ENCODE measurements at regions not wholly inside any gene's neighbourhood (a gene's known extent, or its start where the extent isn't known, plus 50 kb on each side); places are given as distances from the start of the nearest gene placed in this dataset.

GRCh38 chr2:240319855-240320203 is 115.6 kb upstream of the GPC1 start:
- DNase-seq (ENCODE audit: low read depth in 2 of 2) = no peak

GRCh38 chr2:240320204-240320993 is 115.1 kb upstream of the GPC1 start:
- no peak for DNase-seq (ENCODE audit: low read depth in 2 of 2)

- DNase-seq (ENCODE audit: low read depth in 2 of 2) = no peak
Observed at GRCh38 chr2:240322231-240322955, 113.1 kb upstream of the GPC1 start.

DNA sequence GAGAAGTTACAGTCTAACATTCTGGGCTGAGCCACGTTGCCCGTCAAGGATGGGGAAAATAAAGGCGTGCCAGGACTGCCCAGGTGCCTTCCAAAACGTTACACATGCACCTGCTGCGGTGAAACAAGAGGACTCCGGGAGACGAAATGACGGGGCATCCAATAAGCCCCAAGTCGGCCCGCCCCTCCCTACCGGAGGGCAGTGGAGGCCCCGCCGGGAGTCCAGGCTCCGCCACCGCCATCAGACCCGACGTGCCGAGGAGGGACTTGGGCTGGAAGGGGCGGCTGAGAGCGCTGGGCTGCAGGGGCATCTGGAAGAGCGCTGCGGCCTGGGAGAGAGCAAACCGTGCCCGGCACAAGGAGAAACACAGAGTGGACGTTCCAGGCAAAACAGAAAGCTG is 112.5 kb upstream of the GPC1 start:
- DNase-seq (ENCODE audit: low read depth in 2 of 2) = no peak

GRCh38 chr2:240323601-240324291 is 111.7 kb upstream of the GPC1 start:
- no peak for DNase-seq (ENCODE audit: low read depth in 2 of 2)

DNA sequence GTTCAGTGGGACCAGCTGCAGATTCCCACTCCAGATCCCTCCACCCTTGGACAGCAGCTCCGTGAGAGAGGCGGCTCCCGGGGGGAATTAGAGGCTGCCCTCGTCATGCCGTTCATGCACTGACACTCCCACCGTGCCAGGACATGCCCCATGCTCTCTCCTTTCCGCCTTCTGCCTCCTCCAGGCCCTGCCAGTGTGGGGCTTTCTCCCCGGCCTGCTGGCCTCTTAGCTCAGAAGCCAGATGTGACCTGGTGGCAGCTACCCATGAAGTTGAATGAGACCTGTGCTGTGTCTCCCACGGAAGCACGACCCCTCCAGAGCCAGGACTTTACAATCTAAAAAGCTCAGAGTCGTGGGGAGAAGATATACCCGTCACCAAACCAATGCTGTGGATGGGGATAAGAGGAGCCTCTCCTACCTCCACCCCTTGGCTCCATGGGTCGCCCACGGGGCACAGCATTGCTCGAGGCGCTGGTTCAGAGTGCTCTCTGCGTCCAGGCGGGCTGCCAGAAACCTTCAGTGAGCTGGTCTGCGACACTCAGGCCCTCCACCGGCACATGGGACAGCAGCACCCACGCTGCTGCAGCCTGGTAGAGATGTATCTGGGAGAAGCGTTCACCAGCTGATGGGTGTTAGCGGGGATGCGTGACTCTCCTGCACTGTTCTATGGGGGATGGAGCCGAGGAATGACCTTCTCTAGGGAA is 111.0 kb upstream of the GPC1 start:
- DNase-seq (ENCODE audit: low read depth in 2 of 2) = no peak

DNA sequence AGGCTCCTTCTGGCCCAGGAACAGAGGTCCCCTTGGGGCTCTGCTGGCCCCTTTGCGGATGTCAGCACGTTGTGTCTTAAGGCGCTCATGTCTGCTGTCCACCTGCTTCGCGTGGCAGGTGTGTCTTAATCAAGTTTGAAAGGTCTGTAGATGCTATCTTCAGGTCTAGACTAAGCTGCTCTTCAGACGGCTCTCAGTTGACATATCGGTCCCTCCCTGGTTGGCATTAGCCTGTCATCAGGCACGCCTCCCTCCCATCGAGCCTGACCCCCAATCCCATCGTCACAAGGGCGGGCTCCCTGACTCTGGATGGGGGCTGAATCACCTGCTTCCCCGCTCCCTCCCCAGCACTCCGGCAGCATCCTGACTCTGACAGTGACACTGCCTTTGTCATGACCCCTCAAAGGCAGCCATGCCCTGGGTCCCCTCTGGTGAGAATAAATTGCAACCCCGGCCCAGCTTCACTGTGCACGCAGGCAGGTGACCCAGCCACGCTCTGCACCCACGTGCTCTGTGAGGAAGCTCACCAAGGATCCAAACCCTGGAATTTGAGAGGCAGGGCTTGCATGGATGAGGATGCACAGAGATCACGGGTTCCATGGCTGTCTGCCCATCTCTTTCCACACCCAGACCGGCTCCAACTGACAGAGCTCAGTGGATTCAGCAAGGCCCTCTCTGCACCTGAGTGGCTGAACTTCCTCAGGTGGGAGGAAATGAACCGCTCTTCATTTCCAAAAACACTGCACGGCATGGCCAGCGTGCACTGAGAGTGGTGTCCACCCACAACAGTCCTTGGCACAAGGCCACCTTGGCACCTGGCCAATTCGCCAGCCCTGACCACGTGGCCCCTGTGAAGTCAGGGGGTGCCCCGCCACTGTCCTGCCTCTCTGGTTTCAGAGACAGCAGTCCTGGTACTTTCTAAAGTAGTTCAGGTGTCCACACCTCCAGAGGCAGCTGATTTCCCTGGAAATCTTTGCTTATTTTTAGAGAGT is 110.2 kb upstream of the GPC1 start:
- DNase-seq (ENCODE audit: low read depth in 2 of 2) = no peak

DNA sequence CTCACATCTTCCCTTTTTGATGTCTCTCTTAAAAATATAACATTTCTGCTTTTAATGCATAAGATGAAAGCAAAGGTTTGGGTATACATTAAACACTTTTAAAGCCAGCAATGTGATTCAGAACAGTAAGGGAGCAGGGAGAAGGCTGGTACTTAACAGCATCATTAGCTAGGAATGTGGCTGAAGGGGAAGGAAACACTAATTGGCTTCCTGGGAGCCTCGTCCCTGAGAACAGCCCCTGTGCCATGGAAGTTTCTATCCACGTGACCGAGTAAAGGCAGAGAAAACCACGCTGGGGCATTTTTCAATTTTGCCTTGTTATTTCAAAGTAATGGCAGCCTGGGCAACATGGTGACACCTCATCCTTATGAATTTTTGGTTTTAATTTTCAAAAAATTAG is 109.2 kb upstream of the GPC1 start:
- no peak for DNase-seq (ENCODE audit: low read depth in 2 of 2)

DNA sequence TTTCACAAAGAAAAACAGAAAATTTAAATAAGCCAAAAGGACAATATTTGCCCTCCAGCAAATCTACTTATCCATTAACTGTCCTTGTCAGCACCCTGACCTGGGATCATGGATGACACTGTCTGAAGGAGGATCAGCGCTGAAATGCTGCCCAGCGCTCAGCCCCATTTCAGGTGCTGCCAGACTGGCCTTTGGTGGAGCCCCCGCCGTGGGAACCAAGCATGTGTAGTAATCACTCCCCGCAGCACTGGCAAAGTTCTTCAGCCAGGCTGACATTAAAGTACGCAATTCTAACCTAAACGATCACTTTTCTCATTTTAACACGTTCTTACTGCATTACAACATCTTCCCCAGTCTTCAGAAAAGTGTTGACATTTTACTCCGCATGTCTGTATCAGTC is 108.6 kb upstream of the GPC1 start:
- DNase-seq (ENCODE audit: low read depth in 2 of 2) = no peak

- no peak for DNase-seq (ENCODE audit: low read depth in 2 of 2)
Observed at GRCh38 chr2:240327566-240327965, 107.9 kb upstream of the GPC1 start.

- no peak for DNase-seq (ENCODE audit: low read depth in 2 of 2)
Observed at GRCh38 chr2:240328526-240328925, 106.9 kb upstream of the GPC1 start.

- no peak for DNase-seq (ENCODE audit: low read depth in 2 of 2)
Observed at GRCh38 chr2:240329116-240329665, 106.3 kb upstream of the GPC1 start.

- DNase-seq (ENCODE audit: low read depth in 2 of 2) = no peak
Observed at GRCh38 chr2:240329778-240330177, 105.7 kb upstream of the GPC1 start.

- no peak for DNase-seq (ENCODE audit: low read depth in 2 of 2)
Observed at GRCh38 chr2:240333985-240334384, 101.5 kb upstream of the GPC1 start.

GRCh38 chr2:240335061-240335460 is 100.4 kb upstream of the GPC1 start:
- DNase-seq (ENCODE audit: low read depth in 2 of 2) = no peak

- DNase-seq (ENCODE audit: low read depth in 2 of 2) = no peak
Observed at GRCh38 chr2:240336820-240337427, 98.5 kb upstream of the GPC1 start.

- DNase-seq (ENCODE audit: low read depth in 2 of 2) = no peak
Observed at GRCh38 chr2:240338274-240338673, 97.2 kb upstream of the GPC1 start.

DNA sequence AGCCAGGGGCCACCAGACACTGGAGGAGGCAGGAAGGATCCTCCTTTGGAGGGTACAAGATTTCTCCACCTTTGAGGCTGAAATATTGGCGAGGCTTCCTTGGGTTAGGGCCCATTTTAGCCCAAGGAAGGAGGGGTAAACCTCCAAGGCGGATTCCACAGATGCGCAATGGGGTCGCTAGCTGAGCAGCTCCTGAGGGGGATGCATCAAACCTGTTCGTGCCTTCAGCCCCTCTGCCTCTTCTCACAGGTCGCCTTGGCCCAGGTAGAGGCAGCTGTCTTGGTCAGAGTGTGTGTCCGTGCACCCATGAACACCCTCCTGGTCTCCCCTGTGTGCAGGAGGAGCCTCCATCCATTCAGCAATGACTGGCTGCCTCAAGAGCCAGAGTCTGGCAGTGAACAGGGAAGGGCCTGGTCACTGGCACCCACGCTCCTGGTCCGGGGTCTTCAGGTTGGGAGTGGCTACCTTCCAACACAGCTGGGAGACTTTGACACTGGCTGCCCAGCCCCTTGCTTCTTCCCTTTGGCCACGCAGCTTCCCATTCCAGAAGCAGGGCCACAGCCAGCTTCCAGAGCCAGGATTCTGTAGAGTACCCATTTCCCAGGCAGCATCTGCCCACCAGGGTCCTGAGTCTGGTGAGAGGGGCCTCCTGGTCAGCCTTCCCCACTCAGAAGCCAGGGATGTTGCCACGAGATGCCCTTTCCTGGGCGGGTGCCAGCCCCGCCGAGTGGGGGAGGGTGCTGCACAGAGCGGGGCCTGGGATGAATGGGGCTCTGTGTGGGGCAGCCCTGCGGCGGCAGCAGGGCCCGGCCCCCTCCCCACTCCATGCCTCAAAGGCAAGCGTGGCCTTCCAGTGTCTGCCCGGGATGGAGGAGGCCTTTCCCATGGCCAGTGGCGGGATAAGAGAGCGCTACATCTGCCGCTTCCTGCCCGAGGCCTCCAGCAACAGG is 95.8 kb upstream of the GPC1 start:
- DNase-seq (ENCODE audit: low read depth in 2 of 2) = no peak

DNA sequence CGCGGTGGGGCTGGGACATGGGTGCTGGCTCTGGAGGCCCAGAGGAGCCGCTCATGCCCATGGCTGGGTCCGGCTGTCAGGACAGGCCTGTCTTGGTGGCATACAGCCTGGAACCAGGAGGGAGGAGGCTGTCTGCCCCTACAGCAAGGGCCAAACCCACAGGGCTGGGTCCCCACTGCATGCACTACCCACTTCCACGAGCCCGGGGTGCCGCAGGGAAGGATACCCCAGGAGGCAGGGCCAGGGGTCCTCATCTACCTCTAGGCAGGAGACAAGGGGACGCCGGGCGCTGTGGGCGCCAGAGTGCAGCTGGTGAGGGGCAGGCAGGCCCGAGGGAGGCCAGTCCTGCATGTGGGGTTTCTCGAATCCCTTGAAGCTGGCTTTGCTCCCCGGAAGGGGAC is 95.1 kb upstream of the GPC1 start:
- no peak for DNase-seq (ENCODE audit: low read depth in 2 of 2)

All from stimulated activated CD4-positive, alpha-beta T cell treated with anti-CD3 and anti-CD28 coated beads, Interleukin-4, amount 100 ng/mL, for 48 hours (primary cell).